ENCODE measurements at regions not wholly inside any gene's neighbourhood (a gene's known extent, or its start where the extent isn't known, plus 50 kb on each side); places are given as distances from the start of the nearest gene placed in this dataset.

DNA sequence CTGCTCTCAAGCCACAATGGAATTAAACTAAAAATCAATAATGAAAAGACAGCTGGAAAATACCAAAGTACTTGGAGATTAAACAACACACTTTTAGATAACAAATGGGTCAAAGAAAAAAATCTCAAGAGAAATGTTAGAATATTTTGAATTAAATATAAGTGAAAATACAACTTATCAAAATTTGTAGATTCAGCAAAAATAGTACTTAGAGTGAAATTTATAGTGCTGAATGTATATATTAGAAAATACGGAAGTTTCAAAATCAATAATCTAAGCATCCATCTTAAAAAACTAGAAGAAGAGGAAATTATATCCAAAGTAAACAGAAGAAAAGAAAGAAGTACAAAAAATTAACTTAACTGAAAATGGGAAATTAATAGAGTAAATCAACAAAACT, 179.2 kb upstream of the CDH11 start:
- Histone ChIP-seq H3K14ac (ENCODE audit: insufficient read length) (no peak overlapping the region), H4K91ac (replicated peaks; ENCODE audit: insufficient read length, low read length) (no peak overlapping the region), H2AK5ac (ENCODE audit: low read depth, low read length) (no peak overlapping the region), H3K9ac (replicated peaks in 1 of 4; ENCODE audit: extremely low read depth in 1 of 4, low read depth in 3 of 4, low read length in 3 of 4) (no peak overlapping the region), H2BK12ac (ENCODE audit: low read depth, low read length) (no peak overlapping the region), H3K18ac (ENCODE audit: extremely low read depth, low read length) (no peak overlapping the region), H3K56ac (replicated peaks; ENCODE audit: insufficient read length, low read depth, low read length) (no peak overlapping the region), H4K5ac (ENCODE audit: insufficient read length, low read depth, low read length) (no peak overlapping the region), H2BK120ac (replicated peaks; ENCODE audit: low read depth, low read length) (no peak overlapping the region), H2BK20ac (ENCODE audit: low read length) (no peak overlapping the region), H4K20me1 (replicated peaks in 1 of 2; ENCODE audit: control insufficient read depth in 1 of 2, insufficient read depth in 2 of 2, low read length in 2 of 2) (no peaks in the 10 kb centered on the region), H2BK5ac (ENCODE audit: low read depth, low read length) (no peak overlapping the region), H2AFZ (ENCODE audit: low read length) (no peak overlapping the region), H3K79me2 (ENCODE audit: control insufficient read depth in 1 of 2, insufficient read depth in 2 of 2, low read length in 2 of 2) (no peaks in the 10 kb centered on the region), H3K27me3 (replicated peaks in 1 of 4; ENCODE audit: control insufficient read depth in 3 of 4, extremely low read depth in 1 of 4, insufficient read depth in 3 of 4, low read length in 3 of 4) (no peaks in the 10 kb centered on the region), H3K23ac (ENCODE audit: insufficient read length) (no peak overlapping the region), H3K9me3 (ENCODE audit: insufficient read depth in 2 of 2, low read depth in 1 of 2, low read length in 1 of 2) (no peaks in the 10 kb centered on the region), H3K4me3 (ENCODE audit: extremely low read depth in 1 of 4, insufficient read depth in 2 of 4, low read depth in 3 of 4, low read length in 4 of 4) (no peak overlapping the region), H3K79me1 (ENCODE audit: low read depth, low read length) (no peaks in the 10 kb centered on the region), H3K36me3 (ENCODE audit: control insufficient read depth in 2 of 4, insufficient read depth in 4 of 4, low read length in 3 of 4) (no peaks in the 10 kb centered on the region), H3K27ac (ENCODE audit: low read depth, low read length) (no peak overlapping the region), H3K4ac (replicated peaks; ENCODE audit: insufficient read length, low read depth, low read length) (no peak overlapping the region), H3K4me1 (replicated peaks in 1 of 4; ENCODE audit: control insufficient read depth in 3 of 4, insufficient read depth in 4 of 4, low read length in 3 of 4) (peaks cover 0 to 2% (median 0%) of the 10 kb centered on the region in 4 experiments; a peak in 2 of 7 replicates), H4K8ac (ENCODE audit: extremely low read depth, insufficient read depth, low read length) (no peak overlapping the region), H3K23me2 (ENCODE audit: low read depth, low read length) (no peaks in the 10 kb centered on the region), H3K4me2 (ENCODE audit: insufficient read depth in 1 of 2, low read depth in 2 of 2, low read length in 2 of 2) (no peak overlapping the region), H2BK15ac (ENCODE audit: low read length) (no peak overlapping the region)
- DNase-seq (ENCODE audit: low read depth in 1 of 2, low spot score in 2 of 2), result no peak
- TF ChIP-seq CTBP2 (IDR thresholded peaks at IDR 0.05; ENCODE audit: borderline replicate concordance, insufficient read depth, insufficient read length, low read length), result no peak
- TF ChIP-seq BRCA1 (IDR thresholded peaks at IDR 0.05; ENCODE audit: low read depth, low read length), result no peak
- no peak for TF ChIP-seq TEAD4 (IDR thresholded peaks at IDR 0.05; ENCODE audit: low read depth, low read length)
- no peak for TF ChIP-seq TAF7 (optimal IDR thresholded peaks at IDR 0.05; ENCODE audit: borderline replicate concordance, low read depth, low read length)
- TF ChIP-seq SP4 (IDR thresholded peaks at IDR 0.05; ENCODE audit: low read length), result no peak
- no peak for TF ChIP-seq TCF12 (IDR thresholded peaks at IDR 0.05; ENCODE audit: low read depth, low read length)
- POLR2A ChIA-PET (ENCODE audit: partially characterized antibody), result no interaction called here
- CTCF ChIA-PET (ENCODE audit: partially characterized antibody), result no interaction called here
- 88% methylated on average over 1 of the region's 1 CpG; no CpG with 5 or more reads in 1 of the 2 experiments for WGBS, 2 experiments (ENCODE audit: extremely low coverage in 1 of 2, insufficient coverage in 1 of 2, insufficient read length in 1 of 2, insufficient replicate concordance in 2 of 2, low coverage in 1 of 2, low lambda C conversion rate in 2 of 2, missing lambda C conversion rate in 1 of 2)
- FAIRE-seq, result no peak

All from H1 (cell line).